NT2/D1 (cell line): ENCODE measurements at regions not wholly inside any gene's neighbourhood (a gene's known extent, or its start where the extent isn't known, plus 50 kb on each side); places are given as distances from the start of the nearest gene placed in this dataset.
"Not testable (repeated sequence)": the region's sequence is repeated elsewhere in the genome, so short reads cannot be mapped to it uniquely, and the experiment has no call there.

Source experiments
- SUZ12 ChIP-seq: IDR thresholded peaks from 2 replicates; pipeline ENCODE4 v1.6.1; 2011; ENCODE audit not compliant: insufficient read length, insufficient read depth; ENCODE audit errors: extremely low read depth
- YY1 ChIP-seq: IDR thresholded peaks from 2 replicates; pipeline ENCODE4 v1.6.1; 2011; ENCODE audit not compliant: insufficient read length, insufficient read depth
- ZNF274 ChIP-seq: IDR thresholded peaks from 2 replicates; pipeline ENCODE4 v1.6.1; 2011; ENCODE audit warnings: mild to moderate bottlenecking, low read depth, low read length

DNA sequence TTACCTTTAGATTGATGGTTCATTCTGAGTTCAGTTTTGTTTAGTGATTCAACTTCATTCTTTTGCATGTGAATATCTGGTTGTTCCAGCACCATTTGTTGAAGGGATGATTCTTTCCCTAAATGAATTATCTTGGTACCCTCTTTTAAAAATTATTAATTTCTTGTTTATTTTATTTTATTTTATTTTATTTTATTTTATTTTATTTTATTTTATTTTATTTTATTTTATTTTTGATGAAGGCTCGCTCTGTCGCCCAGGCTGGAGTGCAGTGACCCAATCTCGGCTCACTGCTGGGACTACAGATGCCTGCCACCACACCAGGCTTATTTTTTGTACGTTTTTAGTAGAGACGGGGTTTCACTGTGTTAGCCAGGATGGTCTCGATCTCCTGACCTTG is 141.4 kb upstream of the S1PR3 start:
- not testable (repeated sequence) for TF ChIP-seq SUZ12, ZNF274, YY1
